ENCODE measurements at regions not wholly inside any gene's neighbourhood (a gene's known extent, or its start where the extent isn't known, plus 50 kb on each side); places are given as distances from the start of the nearest gene placed in this dataset.

- WGBS (ENCODE audit: low lambda C conversion rate, missing lambda C conversion rate), result 87% methylated on average over 10 of the region's 10 CpGs
- no peaks in the 10 kb centered on the region for H3K27me3 ChIP-seq
These were observed 1554.9 kb upstream of the CADM2 start for GRCh38 chr3:83403927-83404326.

GRCh38 chr3:83426300-83426699 lies 1532.5 kb upstream of the CADM2 start:
- no peaks in the 10 kb centered on the region for H3K36me3 ChIP-seq (replicated peaks; ENCODE audit: insufficient read depth, low read depth)
- TF ChIP-seq EZH2 (IDR thresholded peaks at IDR 0.05; ENCODE audit: borderline replicate concordance), result no peak
- no peak for TF ChIP-seq EZH2phosphoT487 (IDR thresholded peaks at IDR 0.05; ENCODE audit: low read depth, severe bottlenecking, unreplicated experiment)
- no peak for TF ChIP-seq CTCF (IDR thresholded peaks at IDR 0.05; ENCODE audit: poor library complexity)
- no peak overlapping the region for H3K4me3 ChIP-seq
- H3K4me1 ChIP-seq (ENCODE audit: insufficient read depth), result no peaks in the 10 kb centered on the region
- no peak overlapping the region for H3K27ac ChIP-seq
- no peaks in the 10 kb centered on the region for H3K9me3 ChIP-seq (ENCODE audit: low read depth)
- H2AFZ ChIP-seq, result no peak overlapping the region
- H3K9me2 ChIP-seq (replicated peaks; ENCODE audit: insufficient read depth), result no peaks in the 10 kb centered on the region
- WGBS (ENCODE audit: low lambda C conversion rate, missing lambda C conversion rate), result 57% methylated on average over 2 of the region's 2 CpGs
- H3K79me2 ChIP-seq, result no peaks in the 10 kb centered on the region
- no peaks in the 10 kb centered on the region for H4K20me1 ChIP-seq (ENCODE audit: insufficient read depth, poor library complexity, severe bottlenecking)
- no peak for DNase-seq (ENCODE audit: low spot score)
- H3K4me2 ChIP-seq, result no peak overlapping the region
- no peaks in the 10 kb centered on the region for H3K27me3 ChIP-seq

More at GRCh38 chr3:83403927-83404326, 1554.9 kb upstream of the CADM2 start:
- no peaks in the 10 kb centered on the region for H3K36me3 ChIP-seq (replicated peaks; ENCODE audit: insufficient read depth, low read depth)
- H3K79me2 ChIP-seq, result no peaks in the 10 kb centered on the region
- no peak overlapping the region for H3K4me3 ChIP-seq
- no peaks in the 10 kb centered on the region for H4K20me1 ChIP-seq (ENCODE audit: insufficient read depth, poor library complexity, severe bottlenecking)
- H3K4me1 ChIP-seq (ENCODE audit: insufficient read depth), result no peaks in the 10 kb centered on the region
- no peak overlapping the region for H3K27ac ChIP-seq
- TF ChIP-seq EZH2phosphoT487 (IDR thresholded peaks at IDR 0.05; ENCODE audit: low read depth, severe bottlenecking, unreplicated experiment) (no peak), EZH2 (IDR thresholded peaks at IDR 0.05; ENCODE audit: borderline replicate concordance) (no peak), CTCF (IDR thresholded peaks at IDR 0.05; ENCODE audit: poor library complexity) (no peak)
- no peaks in the 10 kb centered on the region for H3K9me3 ChIP-seq (ENCODE audit: low read depth)
- H3K9me2 ChIP-seq (replicated peaks; ENCODE audit: insufficient read depth), result no peaks in the 10 kb centered on the region
- H3K4me2 ChIP-seq, result no peak overlapping the region
- no peak overlapping the region for H2AFZ ChIP-seq
- DNase-seq (ENCODE audit: low spot score), result no peak

GRCh38 chr3:83434880-83435587 lies 1523.8 kb upstream of the CADM2 start:
- no peak overlapping the region for H3K4me3 ChIP-seq
- H3K79me2 ChIP-seq, result no peaks in the 10 kb centered on the region
- no peak for TF ChIP-seq EZH2 (IDR thresholded peaks at IDR 0.05; ENCODE audit: borderline replicate concordance)
- H3K27ac ChIP-seq, result no peak overlapping the region
- no peak overlapping the region for H3K4me2 ChIP-seq
- no peaks in the 10 kb centered on the region for H3K27me3 ChIP-seq
- WGBS (ENCODE audit: low lambda C conversion rate, missing lambda C conversion rate), result 44% methylated on average over 3 of the region's 3 CpGs
- no peaks in the 10 kb centered on the region for H4K20me1 ChIP-seq (ENCODE audit: insufficient read depth, poor library complexity, severe bottlenecking)
- no peaks in the 10 kb centered on the region for H3K36me3 ChIP-seq (replicated peaks; ENCODE audit: insufficient read depth, low read depth)
- no peaks in the 10 kb centered on the region for H3K4me1 ChIP-seq (ENCODE audit: insufficient read depth)
- H3K9me2 ChIP-seq (replicated peaks; ENCODE audit: insufficient read depth), result no peaks in the 10 kb centered on the region
- no peak overlapping the region for H2AFZ ChIP-seq
- no peaks in the 10 kb centered on the region for H3K9me3 ChIP-seq (ENCODE audit: low read depth)
- no peak for DNase-seq (ENCODE audit: low spot score)

GRCh38 chr3:83438188-83438587 lies 1520.6 kb upstream of the CADM2 start:
- Histone ChIP-seq H3K79me2 (no peaks in the 10 kb centered on the region), H4K20me1 (ENCODE audit: insufficient read depth, poor library complexity, severe bottlenecking) (no peaks in the 10 kb centered on the region), H3K4me1 (ENCODE audit: insufficient read depth) (no peaks in the 10 kb centered on the region), H3K27ac (no peak overlapping the region), H3K4me3 (no peak overlapping the region), H3K4me2 (no peak overlapping the region), H3K9me3 (ENCODE audit: low read depth) (no peaks in the 10 kb centered on the region), H3K36me3 (replicated peaks; ENCODE audit: insufficient read depth, low read depth) (no peaks in the 10 kb centered on the region), H3K27me3 (no peaks in the 10 kb centered on the region), H2AFZ (no peak overlapping the region), H3K9me2 (replicated peaks; ENCODE audit: insufficient read depth) (no peaks in the 10 kb centered on the region)
- TF ChIP-seq EZH2phosphoT487 (IDR thresholded peaks at IDR 0.05; ENCODE audit: low read depth, severe bottlenecking, unreplicated experiment) (no peak), CTCF (IDR thresholded peaks at IDR 0.05; ENCODE audit: poor library complexity) (no peak), EZH2 (IDR thresholded peaks at IDR 0.05; ENCODE audit: borderline replicate concordance) (no peak)
- WGBS (ENCODE audit: low lambda C conversion rate, missing lambda C conversion rate), result 65% methylated on average over 1 of the region's 1 CpG
- no peak for DNase-seq (ENCODE audit: low spot score)

Data from hepatocyte (in vitro differentiated cells).